WTC11 (cell line): ENCODE measurements at regions not wholly inside any gene's neighbourhood (a gene's known extent, or its start where the extent isn't known, plus 50 kb on each side); places are given as distances from the start of the nearest gene placed in this dataset.

Source experiments
- ATAC-seq: fragments of 200-7000 bp; cut with Tn5 transposase; 2 replicates; pipeline ENCODE4 v1.10.0; 2021; ENCODE audit warnings: mild to moderate bottlenecking, moderate library complexity
- CTCF ChIA-PET: fragments of 300-600 bp; sonication (Branson Sonifier 250); formaldehyde crosslinking; loops from one replicate; lab custom pipeline; 2021; ENCODE audit warnings: antibody characterized with exemption; lab: Charles Lee
- POLR2A ChIA-PET: fragments of 350-600 bp; sonication (Branson Sonifier 250); formaldehyde crosslinking; loops from one replicate; lab custom pipeline; 2021; ENCODE audit warnings: antibody characterized with exemption; lab: Charles Lee
- DNase-seq: peaks from one replicate; pipeline ENCODE4 v3.0.0; 2021; ENCODE audit warnings: low spot score
- H3K27ac Mint-ChIP-seq: 2 replicates; pipeline ENCODE4 v1.8.0; 2021; ENCODE audit warnings: mixed read lengths
- H3K27me3 Mint-ChIP-seq: 2 replicates; pipeline ENCODE4 v1.8.0; 2021; ENCODE audit warnings: low read depth, mild to moderate bottlenecking, moderate library complexity, mixed read lengths
- H3K36me3 Mint-ChIP-seq: 2 replicates; pipeline ENCODE4 v1.8.0; 2021; ENCODE audit warnings: mixed read lengths
- H3K4me1 Mint-ChIP-seq: 2 replicates; pipeline ENCODE4 v1.8.0; 2022; ENCODE audit warnings: mixed read lengths
- H3K4me3 Mint-ChIP-seq: 2 replicates; pipeline ENCODE4 v1.8.0; 2021; ENCODE audit warnings: mild to moderate bottlenecking, moderate library complexity, mixed read lengths
- H3K9me3 Mint-ChIP-seq: 2 replicates; pipeline ENCODE4 v1.8.0; 2021; ENCODE audit warnings: mixed read lengths
- ARID4B ChIP-seq: sonication (generic); formaldehyde crosslinking; IDR thresholded peaks from 2 replicates; pipeline ENCODE4 v1.8.0; 2023; ENCODE audit warnings: missing genetic modification reagents, mild to moderate bottlenecking, borderline replicate concordance
- ATF3 ChIP-seq: sonication (generic); formaldehyde crosslinking; conservative IDR thresholded peaks from 2 replicates; pipeline ENCODE4 v1.8.1; 2022; ENCODE audit warnings: mild to moderate bottlenecking, missing genetic modification reagents
- ATF6 ChIP-seq: sonication (generic); formaldehyde crosslinking; IDR thresholded peaks from 2 replicates; pipeline ENCODE4 v1.8.1; 2023; ENCODE audit warnings: mild to moderate bottlenecking, missing genetic modification reagents
- CREB1 ChIP-seq: sonication (generic); formaldehyde crosslinking; IDR thresholded peaks from 2 replicates; pipeline ENCODE4 v1.8.0; 2023; ENCODE audit warnings: mild to moderate bottlenecking, missing genetic modification reagents
- FOXJ3 ChIP-seq: sonication (generic); formaldehyde crosslinking; IDR thresholded peaks from 2 replicates; pipeline ENCODE4 v1.9.0; 2021; ENCODE audit warnings: missing genetic modification reagents, mild to moderate bottlenecking, borderline replicate concordance
- GABPB1 ChIP-seq: sonication (generic); formaldehyde crosslinking; IDR thresholded peaks from 2 replicates; pipeline ENCODE4 v1.8.1; 2023; ENCODE audit warnings: mild to moderate bottlenecking, missing genetic modification reagents
- JUN ChIP-seq: sonication (generic); formaldehyde crosslinking; IDR thresholded peaks from 2 replicates; pipeline ENCODE4 v1.8.0; 2023; ENCODE audit warnings: mild to moderate bottlenecking, missing genetic modification reagents
- MLX ChIP-seq: sonication (generic); formaldehyde crosslinking; IDR thresholded peaks from 2 replicates; pipeline ENCODE4 v1.8.1; 2023; ENCODE audit warnings: mild to moderate bottlenecking, missing genetic modification reagents, moderate library complexity
- MXD4 ChIP-seq: fragments of 250-450 bp; sonication (Bioruptor Pico); IDR thresholded peaks from 2 replicates; pipeline ENCODE4 v1.8.0; 2021; ENCODE audit warnings: mild to moderate bottlenecking, moderate library complexity, borderline replicate concordance
- NFATC4 ChIP-seq: fragments of 250-450 bp; sonication (Bioruptor Pico); IDR thresholded peaks from 2 replicates; pipeline ENCODE4 v1.9.0; 2021; ENCODE audit warnings: mild to moderate bottlenecking
- OVOL2 ChIP-seq: fragments of 250-450 bp; sonication (Bioruptor Pico); IDR thresholded peaks from 2 replicates; pipeline ENCODE4 v1.9.0; 2021; ENCODE audit warnings: mild to moderate bottlenecking, borderline replicate concordance
- SOX15 ChIP-seq: fragments of 250-450 bp; sonication (Bioruptor Pico); IDR thresholded peaks from 2 replicates; pipeline ENCODE4 v1.9.0; 2021; ENCODE audit warnings: mild to moderate bottlenecking
- TEAD4 ChIP-seq: sonication (generic); formaldehyde crosslinking; IDR thresholded peaks from 2 replicates; pipeline ENCODE4 v1.8.0; 2022; ENCODE audit warnings: mild to moderate bottlenecking, missing genetic modification reagents
- USF1 ChIP-seq: sonication (generic); formaldehyde crosslinking; IDR thresholded peaks from 2 replicates; pipeline ENCODE4 v1.8.0; 2022; ENCODE audit warnings: mild to moderate bottlenecking, missing genetic modification reagents
- USF2 ChIP-seq: sonication (generic); formaldehyde crosslinking; IDR thresholded peaks from 2 replicates; pipeline ENCODE4 v1.8.1; 2023; ENCODE audit warnings: mild to moderate bottlenecking, missing genetic modification reagents, moderate library complexity
- ZNF121 ChIP-seq: sonication (generic); formaldehyde crosslinking; IDR thresholded peaks from 2 replicates; pipeline ENCODE4 v1.8.0; 2023; ENCODE audit warnings: missing genetic modification reagents
- ZNF232 ChIP-seq: sonication (generic); formaldehyde crosslinking; IDR thresholded peaks from 2 replicates; pipeline ENCODE4 v1.8.0; 2022; ENCODE audit warnings: mild to moderate bottlenecking, missing genetic modification reagents
- ZNF263 ChIP-seq: sonication (generic); formaldehyde crosslinking; IDR thresholded peaks from 2 replicates; pipeline ENCODE4 v1.8.1; 2022; ENCODE audit warnings: low read depth, mild to moderate bottlenecking, moderate library complexity, missing genetic modification reagents
- ZNF416 ChIP-seq: fragments of 250-450 bp; sonication (Bioruptor Pico); IDR thresholded peaks from 2 replicates; pipeline ENCODE4 v1.9.0; 2021; ENCODE audit warnings: mild to moderate bottlenecking, inconsistent platforms

GRCh38 chr18:45458033-45458432 lies 157.2 kb upstream of the SLC14A2 start:
- Mint-ChIP-seq H3K27me3 (no peaks in the 10 kb centered on the region; the same call in 1 of the 2 replicates), H3K4me3 (no peak overlapping the region), H3K27ac (no peak overlapping the region), H3K4me1 (peaks cover 3% of the 10 kb centered on the region; the same call in 1 of the 2 replicates), H3K9me3 (peaks cover 6% of the 10 kb centered on the region; the same call in 1 of the 2 replicates), H3K36me3 (no peaks in the 10 kb centered on the region)
- ATAC-seq (no peak), DNase-seq (no peak)
- POLR2A ChIA-PET: interaction anchor here (0.7 kb wide), 1 partner anchor 158 kb away, joined by 4 read pairs; no protein-coding TSS in a partner anchor
- CTCF ChIA-PET: no interaction called here
- no peak for TF ChIP-seq MLX (CRISPR knock-in tag)
- no peak for TF ChIP-seq ATF3 (CRISPR knock-in tag)
- no peak for TF ChIP-seq ATF6 (CRISPR knock-in tag)
- TF ChIP-seq USF2 (CRISPR knock-in tag): no peak
- TF ChIP-seq OVOL2: no peak
- no peak for TF ChIP-seq TEAD4 (CRISPR knock-in tag)
- no peak for TF ChIP-seq CREB1 (CRISPR knock-in tag)
- TF ChIP-seq ZNF232 (CRISPR knock-in tag): no peak
- TF ChIP-seq ZNF263: no peak
- TF ChIP-seq FOXJ3 (CRISPR knock-in tag): no peak
- no peak for TF ChIP-seq ZNF416 (CRISPR knock-in tag)
- TF ChIP-seq JUN (CRISPR knock-in tag): no peak

- CTCF ChIA-PET: no interaction called here
- H3K27ac Mint-ChIP-seq: no peak overlapping the region
- H3K36me3 Mint-ChIP-seq: no peaks in the 10 kb centered on the region
- DNase-seq (no peak), ATAC-seq (no peak)
- H3K9me3 Mint-ChIP-seq: no peaks in the 10 kb centered on the region
- POLR2A ChIA-PET: no interaction called here
- H3K27me3 Mint-ChIP-seq: no peaks in the 10 kb centered on the region
- no peak for TF ChIP-seq USF1 (CRISPR knock-in tag)
- TF ChIP-seq SOX15 (CRISPR knock-in tag): no peak
- no peak for TF ChIP-seq ZNF416 (CRISPR knock-in tag)
- TF ChIP-seq ZNF121 (CRISPR knock-in tag): no peak
- no peak for TF ChIP-seq CREB1 (CRISPR knock-in tag)
- TF ChIP-seq NFATC4 (CRISPR knock-in tag): no peak
- no peak for TF ChIP-seq MXD4 (CRISPR knock-in tag)
- no peak for TF ChIP-seq ARID4B (CRISPR knock-in tag)
- TF ChIP-seq GABPB1 (CRISPR knock-in tag): no peak
- TF ChIP-seq MLX (CRISPR knock-in tag): no peak
- no peak overlapping the region for H3K4me3 Mint-ChIP-seq
- no peaks in the 10 kb centered on the region for H3K4me1 Mint-ChIP-seq
These were observed 153.1 kb upstream of the SLC14A2 start for GRCh38 chr18:45462179-45462578.
